Glomerular visceral epithelial cell (primary cell): ENCODE measurements at regions not wholly inside any gene's neighbourhood (a gene's known extent, or its start where the extent isn't known, plus 50 kb on each side); places are given as distances from the start of the nearest gene placed in this dataset.
"Not testable (repeated sequence)": the region's sequence is repeated elsewhere in the genome, so short reads cannot be mapped to it uniquely, and the experiment has no call there.

Source experiments
- DNase-seq: peaks from one replicate; pipeline ENCODE4 v3.0.0-alpha.2; 2016; ENCODE audit errors: extremely low spot score

DNA sequence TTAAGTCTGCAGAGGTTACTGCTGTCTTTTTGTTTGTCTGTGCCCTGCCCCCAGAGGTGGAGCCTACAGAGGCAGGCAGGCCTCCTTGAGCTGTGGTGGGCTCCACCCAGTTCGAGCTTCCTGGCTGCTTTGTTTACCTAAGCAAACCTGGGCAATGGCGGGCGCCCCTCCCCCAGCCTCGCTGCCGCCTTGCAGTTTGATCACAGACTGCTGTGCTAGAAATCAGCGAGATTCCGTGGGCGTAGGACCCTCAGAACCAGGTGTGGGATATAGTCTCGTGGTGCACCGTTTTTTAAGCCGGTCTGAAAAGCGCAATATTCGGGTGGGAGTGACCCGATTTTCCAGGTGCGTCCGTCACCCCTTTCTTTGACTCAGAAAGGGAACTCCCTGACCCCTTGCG is 2146.3 kb upstream of the WWC1 start:
- DNase-seq: not testable (repeated sequence)

DNA sequence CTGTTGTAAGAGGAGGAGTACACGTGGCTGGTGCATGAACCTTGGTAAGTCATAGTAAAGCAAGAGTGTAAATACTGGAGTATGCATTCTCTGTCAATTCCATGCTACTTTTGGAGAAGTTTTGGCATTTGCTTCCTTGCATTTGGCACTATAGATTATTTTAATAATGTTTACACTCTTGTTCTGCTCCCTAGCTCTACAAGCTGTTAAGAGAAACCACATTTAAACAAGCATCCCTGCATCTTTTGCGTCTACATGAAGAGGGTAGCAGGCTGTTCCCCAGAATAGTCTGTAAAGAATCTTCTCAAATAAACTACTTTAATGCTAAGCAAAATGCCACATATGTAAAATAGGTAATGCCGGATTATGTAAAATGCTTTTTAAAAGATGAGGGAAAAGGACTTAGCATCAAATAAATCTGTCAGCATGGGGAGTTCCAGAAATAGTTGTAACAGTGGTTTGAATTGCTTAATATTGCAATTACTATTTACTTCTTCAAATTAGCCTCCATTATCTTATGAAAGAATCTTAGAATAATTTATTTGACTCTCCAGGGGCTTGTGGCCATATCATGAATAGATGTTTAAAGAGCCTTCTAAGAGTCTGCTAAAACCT is 2127.3 kb upstream of the WWC1 start:
- no peak for DNase-seq

DNA sequence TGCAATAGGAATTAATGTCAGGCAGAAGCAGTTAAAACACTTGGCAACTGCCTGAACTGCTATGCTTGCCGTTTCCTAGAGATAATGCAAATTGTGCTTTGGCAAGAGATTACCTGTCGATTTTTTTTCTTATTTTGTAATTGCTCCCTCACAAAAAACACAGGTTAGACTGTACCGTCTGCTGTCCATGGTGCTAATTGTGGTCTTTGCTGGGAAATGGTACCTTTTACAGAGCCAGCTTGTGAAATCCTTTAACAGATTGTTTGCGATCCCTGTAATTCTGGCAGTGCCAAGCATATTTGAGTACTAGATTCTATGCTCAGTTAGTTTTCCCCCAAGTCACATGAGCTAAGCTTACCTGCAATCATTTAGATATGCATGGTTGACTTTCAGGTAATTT is 2125.8 kb upstream of the WWC1 start:
- DNase-seq: no peak

DNA sequence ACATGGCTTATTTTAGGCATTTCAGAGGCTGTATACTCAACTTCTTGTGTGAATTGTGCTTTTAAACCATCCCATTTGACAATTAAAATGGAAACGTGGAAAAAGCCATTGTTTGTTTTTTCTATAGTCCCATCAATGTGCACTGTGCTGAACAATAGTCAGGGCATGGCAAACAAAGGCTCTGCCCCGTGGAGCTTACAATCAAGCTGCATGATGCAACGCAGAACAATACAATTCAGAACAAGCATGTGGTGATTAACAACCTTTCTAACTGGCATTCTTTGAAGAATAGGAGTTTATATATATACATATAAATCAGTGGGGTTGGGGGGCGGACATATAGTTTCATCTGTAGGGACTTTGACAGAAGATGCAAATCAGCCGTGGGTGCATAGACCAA is 2125.4 kb upstream of the WWC1 start:
- DNase-seq: no peak

DNA sequence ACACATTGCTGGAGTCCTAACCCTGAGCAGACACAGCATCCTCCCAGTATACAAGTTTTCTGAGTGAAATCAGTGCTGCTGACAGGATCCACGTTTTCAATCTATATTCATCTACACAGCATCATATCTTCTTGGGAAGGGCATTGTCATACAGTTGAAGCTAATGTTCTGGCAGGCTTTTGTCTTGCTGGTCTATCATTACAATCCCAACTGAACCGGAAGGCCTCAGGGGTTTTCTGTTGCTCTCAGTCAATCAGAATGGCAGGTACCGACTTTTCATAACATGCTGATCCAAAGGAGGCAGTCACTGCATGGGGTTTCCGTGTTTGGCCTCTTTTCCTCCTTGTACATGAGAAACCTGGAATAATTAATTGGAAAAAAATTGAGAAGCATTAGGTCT is 2118.8 kb upstream of the WWC1 start:
- no peak for DNase-seq

DNA sequence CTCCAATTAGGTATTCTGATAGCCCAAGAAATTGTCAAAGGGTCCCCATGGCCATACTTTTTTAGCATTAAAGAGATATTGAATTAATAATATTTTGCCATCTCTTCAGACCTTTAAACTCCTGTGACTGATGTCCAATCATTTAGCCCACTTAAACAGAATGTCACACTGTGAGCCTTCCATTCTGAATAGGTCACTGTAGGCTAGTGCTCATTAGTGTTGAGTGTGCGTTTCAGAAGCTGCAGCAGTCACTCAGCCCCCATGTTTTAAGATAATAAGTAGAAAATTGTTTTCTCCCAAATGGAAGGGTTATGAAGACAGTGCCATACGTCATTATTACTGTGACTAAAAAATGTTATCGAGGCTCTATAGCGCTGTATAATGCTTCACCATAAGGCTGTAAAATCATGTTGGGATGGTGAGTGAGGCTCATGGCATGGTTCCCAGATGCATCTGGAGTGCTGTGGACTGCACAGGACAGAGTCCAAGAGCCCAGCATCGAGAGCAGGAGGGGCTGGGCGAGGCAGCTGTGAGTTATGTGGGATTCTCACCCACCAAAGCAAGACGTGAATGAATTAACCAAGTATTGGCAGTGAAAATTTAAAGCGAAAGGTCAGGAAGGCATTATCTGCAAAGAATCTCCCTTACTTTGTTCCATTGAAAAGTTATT is 2112.9 kb upstream of the WWC1 start:
- DNase-seq: no peak

DNA sequence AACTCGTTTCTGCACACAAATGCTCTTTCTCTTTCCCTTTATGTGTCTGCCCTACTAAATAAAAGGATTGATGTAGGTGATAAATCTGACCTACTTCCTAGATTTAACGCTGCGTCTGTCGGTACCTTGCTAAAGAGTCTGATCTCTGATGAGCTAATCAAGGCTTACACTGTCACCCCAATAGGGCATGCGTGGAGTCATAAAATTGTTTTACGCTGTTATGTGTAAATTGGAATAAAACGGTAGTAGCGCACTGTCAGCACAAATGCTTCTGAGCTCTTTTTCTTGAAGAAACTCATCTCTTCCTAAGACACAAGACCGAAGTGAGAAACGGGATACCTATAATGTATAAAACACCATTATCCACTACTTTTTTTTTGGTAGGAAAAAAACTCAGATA is 2106.3 kb upstream of the WWC1 start:
- no peak for DNase-seq

DNA sequence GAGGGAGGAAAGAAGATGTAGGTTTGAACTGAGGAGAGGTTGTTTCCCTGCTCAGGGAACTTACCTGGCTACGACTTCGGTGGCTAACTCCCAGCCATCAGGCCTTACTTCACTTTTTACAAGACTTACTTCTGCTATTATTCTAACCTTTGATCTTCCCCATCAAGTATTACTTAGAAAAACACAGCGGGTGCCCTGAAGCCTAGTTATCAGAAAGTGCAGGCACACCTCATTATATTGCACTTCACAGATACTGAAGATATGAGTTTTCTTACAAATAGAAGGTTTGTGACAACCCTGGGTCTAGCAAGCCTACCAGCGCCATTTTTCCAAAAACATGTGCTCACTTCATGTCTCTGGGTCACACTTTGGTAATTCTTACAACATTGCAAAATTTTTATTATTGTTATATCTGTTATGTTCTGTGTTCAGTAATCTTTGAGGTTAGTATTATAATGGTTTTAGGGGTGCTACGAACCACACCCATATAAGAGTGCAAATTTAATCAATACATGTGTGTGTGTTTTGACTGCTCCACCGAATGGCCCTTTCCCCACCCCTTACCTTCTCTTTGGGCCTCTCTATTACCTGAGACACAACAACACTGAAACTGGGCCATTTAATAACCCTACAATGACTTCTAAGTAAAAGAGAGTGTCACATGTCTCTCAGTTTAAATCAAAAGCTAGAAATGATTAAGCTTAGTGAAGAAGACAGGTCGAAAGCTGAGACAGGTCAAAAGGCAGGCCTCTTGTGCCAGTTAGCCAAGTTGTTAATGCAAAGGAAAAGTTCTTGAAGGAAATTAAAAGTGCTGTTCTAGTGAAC is 2102.7 kb upstream of the WWC1 start:
- no peak for DNase-seq

DNA sequence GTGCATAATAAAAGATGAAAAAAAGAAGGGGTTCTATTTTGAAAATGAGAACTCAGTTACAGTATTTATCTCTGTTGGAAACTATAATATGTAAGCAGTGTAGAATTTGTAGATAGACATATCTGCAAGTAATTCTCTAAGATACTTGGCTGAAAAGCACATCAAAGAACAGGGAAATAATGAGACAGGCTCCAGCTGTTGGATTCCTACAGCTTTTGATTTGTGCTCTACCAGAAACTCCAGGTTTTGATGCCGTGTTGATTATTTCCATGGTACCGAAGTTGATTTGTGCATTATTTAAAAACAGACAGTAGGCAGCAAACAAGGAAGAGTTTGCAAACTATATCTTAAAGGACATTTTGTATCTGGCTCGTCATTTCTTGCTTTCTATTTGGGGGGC is 2098.7 kb upstream of the WWC1 start:
- DNase-seq: no peak

DNA sequence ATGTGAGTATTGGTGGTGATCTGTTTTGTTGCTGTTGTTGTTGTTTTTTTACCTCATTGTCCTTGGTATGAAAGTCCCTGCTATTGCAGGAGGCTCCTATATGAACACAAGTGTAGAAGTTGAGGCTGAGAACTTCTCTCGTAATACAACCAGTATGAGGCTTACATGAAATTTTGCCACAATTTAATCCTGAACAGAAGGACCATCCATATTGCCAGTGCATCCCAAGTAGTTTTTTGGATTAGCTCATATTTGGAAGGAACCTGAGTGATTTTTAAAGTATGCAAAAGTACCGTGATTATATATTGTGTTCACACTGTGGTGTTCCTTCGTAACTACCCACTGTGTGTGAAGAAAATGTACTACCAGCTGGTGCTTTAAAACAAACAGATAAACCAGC is 2095.5 kb upstream of the WWC1 start:
- DNase-seq: no peak

DNA sequence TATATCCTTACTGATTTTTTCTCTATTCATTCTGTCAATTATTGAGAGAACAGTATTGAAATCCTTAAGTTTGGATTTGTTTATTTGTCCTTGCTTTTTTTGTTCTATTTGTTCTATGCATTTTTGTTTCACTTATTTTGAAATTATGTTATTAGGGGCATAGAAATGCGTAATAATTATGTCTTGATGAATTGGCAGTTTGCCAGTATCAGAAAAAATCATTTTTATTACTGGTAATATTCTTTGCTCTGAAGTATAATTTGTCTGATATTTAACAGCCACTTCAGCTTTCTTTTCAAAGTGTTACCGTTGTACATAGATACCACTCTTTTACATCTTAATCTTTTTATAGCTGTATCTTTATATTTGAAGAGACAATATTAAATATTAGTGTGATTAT is 2090.9 kb upstream of the WWC1 start:
- DNase-seq: no peak

DNA sequence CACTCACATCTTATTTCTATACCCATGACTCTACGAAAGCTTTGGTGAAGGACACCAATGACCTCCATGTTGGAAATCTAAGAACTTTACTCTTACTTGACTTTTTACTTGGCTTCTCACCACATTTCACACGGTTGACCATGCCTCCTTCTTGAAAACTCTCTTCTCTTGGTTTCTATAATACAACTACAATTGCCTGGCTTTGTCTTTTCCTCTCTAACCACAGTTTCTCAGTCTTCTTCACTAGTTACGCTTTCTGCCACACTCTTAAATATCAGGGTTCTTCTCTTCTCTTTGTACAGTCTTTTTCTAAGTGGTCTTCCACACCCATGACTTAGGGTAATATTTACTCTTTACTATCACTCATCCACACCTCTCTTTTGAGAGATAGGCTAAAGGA is 2079.8 kb upstream of the WWC1 start:
- no peak for DNase-seq

DNA sequence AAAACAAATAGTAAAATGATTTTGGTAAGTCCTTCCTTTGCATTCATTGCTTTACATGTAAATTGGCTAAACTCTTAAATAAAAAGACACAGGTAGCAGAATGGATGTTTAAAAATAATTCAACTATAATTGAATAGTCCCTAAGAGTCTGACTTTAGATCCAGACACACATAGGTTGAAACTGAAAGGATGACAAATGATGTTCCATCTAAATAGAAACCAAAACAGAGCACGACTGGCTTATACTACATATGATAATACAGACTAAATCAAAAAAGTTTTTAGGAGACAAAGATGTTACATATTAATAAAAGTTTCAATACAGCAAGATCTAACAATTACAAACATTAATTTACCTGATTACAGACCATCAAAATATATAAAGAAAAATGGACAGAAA is 2055.1 kb upstream of the WWC1 start:
- no peak for DNase-seq

DNA sequence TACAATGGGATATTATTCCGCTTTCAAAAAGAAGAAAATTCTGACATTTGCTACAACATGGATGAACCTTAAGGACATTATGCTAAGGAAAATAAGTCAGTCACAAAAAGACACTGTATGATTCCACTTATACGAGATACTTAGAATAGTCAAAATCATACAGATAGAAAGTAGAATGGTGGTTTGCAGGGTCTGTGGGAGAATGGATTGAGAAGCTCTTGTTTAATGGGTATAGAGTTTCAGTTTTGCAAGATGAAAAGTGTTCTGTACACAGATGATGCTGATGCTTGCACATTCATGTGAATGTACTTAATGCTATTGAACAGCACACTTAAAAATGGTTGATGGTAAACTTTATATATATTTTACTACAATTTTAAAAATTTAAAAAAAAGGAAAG is 2050.7 kb upstream of the WWC1 start:
- no peak for DNase-seq

DNA sequence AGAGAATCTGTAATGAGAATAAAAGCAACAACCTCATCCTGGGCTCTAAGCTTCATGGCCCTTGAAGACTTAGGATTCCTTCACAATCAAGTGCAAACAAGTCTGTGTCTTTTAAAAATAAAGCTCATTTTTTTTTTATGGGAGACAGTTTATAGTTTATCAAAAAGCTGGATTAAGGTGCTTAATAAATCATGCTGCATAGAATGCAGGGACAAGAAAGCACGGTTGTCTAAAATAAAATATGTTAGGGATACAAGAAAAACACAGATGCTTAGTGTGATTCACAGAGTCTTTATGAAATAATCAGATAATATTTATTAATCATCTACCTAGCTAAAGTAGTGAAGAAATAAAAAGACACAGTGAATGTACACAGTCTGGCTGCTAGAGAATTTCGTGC is 2045.9 kb upstream of the WWC1 start:
- no peak for DNase-seq

DNA sequence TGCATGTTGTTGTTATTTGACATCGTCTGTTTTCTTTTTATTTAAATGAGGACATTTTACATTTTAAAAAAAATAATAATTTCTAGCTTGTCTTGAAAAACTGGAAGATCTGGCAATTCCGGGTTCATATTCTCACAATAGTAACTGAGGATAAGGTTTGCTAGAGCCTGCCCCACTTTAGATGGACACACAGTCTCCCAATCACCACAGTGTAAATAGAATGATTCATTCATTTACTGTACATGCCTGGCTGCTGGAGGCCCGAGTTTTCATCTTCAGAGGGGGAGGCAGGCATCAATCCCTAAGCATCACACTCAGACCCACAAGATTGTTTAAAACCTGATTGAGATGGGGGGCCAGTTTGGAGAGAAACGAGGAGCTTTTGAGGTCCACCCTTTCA is 2039.7 kb upstream of the WWC1 start:
- no peak for DNase-seq

DNA sequence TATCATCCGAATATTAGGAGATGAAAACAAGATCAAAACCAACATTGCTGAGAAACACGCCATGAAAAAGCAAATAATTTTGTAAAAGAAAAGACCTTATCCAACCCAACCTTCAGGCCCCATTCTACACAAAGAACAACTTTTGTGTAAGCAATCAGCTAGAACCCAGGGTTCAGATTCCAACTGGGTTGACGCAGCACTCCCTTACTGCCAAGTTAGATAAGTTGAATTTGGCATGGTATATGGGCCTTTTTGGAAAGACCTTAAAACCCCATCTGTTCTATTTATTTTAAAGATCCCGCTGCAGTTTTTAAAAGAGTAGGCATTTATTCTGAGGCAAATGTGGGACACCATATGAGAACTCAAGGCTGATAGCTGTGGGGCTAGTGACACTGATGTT is 2033.8 kb upstream of the WWC1 start:
- no peak for DNase-seq

DNA sequence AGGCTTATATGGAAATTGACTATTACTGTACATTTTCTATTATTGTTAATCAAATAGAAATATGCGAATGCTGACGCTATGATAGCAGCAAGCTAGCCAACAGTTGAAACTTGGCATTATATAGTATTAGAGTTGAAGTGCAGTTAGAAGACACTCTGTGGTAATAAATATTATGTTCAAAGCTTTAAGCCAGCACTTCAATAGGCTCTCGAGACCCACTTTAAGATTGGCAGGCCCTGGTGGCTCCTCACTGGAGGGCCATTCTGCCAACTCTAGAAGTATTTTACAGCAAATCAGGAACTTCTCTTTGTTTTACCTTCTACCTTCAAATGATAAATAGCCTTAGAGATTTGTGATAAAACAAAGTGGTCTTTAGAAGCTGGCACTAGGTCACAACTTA is 2029.0 kb upstream of the WWC1 start:
- no peak for DNase-seq

DNA sequence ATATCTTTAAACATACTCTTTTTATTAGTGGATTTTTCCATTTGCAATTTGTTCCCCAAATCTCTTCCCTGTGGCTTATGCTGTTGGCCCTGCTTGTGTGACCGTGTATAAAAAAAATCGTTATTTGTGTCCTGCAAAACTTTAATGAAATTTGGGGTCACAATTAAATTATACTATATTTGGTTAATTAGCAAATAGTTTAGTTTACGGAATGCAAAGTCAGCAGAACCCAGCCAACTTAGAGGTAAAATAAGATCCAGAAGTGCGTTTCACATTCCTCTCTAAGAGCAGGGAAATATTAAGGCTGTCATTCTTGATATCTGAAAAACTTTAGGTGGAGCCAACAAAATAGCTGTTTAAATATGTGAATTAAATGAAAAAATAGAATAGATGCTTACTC is 2023.5 kb upstream of the WWC1 start:
- no peak for DNase-seq

DNA sequence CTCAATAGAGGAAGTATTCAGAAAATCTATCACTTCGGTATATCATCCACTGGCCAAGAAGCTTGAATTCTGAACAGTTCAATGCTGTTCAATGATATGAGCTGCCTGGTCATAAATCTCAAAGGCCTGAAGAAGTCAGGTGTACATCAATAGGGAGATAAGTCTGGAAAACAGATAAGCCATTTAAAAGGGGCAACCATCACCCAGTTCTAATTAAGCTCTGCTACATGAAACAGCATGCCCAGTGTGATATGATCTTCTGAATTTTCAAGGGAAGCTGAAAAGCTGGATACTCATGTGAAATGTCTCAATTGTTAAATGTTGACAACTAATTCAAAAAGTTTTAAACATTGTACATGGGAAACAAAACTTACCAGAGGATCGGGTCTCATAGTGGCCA is 2020.7 kb upstream of the WWC1 start:
- no peak for DNase-seq

DNA sequence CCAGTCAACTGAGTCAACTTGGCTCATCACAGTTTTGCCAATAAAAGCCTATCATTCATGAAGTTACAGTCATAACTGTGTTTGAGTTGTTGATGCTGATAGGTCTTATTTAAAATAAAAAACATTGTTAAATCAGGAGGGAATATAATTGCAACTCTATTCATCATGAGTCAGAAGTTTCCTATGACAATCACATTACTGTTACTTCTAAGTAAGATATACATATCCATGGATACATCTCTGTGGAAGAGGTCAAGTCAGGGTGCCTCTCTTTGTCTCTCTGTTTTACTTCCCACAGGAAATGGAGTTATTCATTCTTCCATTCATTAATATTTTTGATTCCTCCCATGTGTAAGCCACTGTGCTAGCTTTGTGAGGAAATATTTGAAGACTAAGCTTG is 2015.4 kb upstream of the WWC1 start:
- no peak for DNase-seq

DNA sequence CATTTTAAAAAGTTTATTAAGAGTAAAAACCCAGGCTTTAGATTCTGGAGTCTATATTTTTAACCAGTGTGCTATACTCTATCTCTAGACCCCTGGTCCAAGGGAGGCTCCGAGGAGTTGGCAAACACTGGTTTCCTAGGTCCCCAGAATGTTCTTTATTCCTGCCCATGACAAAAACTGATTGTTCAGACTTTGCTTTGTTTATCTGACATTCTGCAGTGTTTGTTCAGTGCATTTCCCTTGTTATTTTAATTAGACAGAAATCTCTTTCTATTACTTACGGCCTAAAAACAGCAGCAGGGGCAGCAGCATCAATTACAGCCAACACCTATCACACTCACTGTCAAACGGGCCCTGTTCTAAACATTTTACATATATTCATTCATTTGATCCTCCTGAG is 2011.6 kb upstream of the WWC1 start:
- no peak for DNase-seq

DNA sequence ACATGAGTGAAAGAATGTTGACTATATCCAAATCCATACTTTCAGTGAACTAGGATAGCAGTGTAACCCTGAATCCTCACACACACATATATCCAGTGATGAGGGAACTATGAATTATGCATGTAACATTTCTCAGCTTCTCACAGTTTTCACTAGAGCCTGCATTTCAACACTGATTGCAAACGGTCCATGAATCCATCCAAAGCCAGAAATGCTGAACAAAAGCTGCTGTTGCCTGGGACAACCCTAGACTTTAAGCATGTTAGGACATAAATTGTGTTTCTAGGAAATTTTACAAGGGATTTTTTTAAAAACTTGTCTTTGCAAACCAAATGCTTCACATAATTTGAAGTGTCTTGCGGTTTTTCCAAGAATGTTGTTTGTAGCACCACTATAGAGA is 2010.0 kb upstream of the WWC1 start:
- no peak for DNase-seq
